ENCODE measurements at regions not wholly inside any gene's neighbourhood (a gene's known extent, or its start where the extent isn't known, plus 50 kb on each side); places are given as distances from the start of the nearest gene placed in this dataset.

GRCh38 chr2:81839780-81840179 is 1535.2 kb upstream of the LRRTM1 start:
- TF ChIP-seq, protein P1, sequence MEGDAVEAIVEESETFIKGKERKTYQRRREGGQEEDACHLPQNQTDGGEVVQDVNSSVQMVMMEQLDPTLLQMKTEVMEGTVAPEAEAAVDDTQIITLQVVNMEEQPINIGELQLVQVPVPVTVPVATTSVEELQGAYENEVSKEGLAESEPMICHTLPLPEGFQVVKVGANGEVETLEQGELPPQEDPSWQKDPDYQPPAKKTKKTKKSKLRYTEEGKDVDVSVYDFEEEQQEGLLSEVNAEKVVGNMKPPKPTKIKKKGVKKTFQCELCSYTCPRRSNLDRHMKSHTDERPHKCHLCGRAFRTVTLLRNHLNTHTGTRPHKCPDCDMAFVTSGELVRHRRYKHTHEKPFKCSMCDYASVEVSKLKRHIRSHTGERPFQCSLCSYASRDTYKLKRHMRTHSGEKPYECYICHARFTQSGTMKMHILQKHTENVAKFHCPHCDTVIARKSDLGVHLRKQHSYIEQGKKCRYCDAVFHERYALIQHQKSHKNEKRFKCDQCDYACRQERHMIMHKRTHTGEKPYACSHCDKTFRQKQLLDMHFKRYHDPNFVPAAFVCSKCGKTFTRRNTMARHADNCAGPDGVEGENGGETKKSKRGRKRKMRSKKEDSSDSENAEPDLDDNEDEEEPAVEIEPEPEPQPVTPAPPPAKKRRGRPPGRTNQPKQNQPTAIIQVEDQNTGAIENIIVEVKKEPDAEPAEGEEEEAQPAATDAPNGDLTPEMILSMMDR (IDR thresholded peaks at IDR 0.05; ENCODE audit: low read length) = no peak
- TF ChIP-seq EZH2 (IDR thresholded peaks at IDR 0.05; ENCODE audit: borderline replicate concordance, low read length) = no peak
